KMS-11 (cell line): ENCODE measurements at regions not wholly inside any gene's neighbourhood (a gene's known extent, or its start where the extent isn't known, plus 50 kb on each side); places are given as distances from the start of the nearest gene placed in this dataset.

ENCODE experiments used
- H2AFZ ChIP-seq: fragments of 200-600 bp; sonication (generic); 2 replicates; pipeline ENCODE4 v1.6.1; 2016; ENCODE audit warnings: antibody characterized with exemption, mixed run types, low read depth
- H3K27ac ChIP-seq: fragments of 200-600 bp; sonication (generic); 2 replicates; pipeline ENCODE4 v1.6.1; 2016; ENCODE audit warnings: mild to moderate bottlenecking, mixed run types
- H3K27me3 ChIP-seq: fragments of 200-600 bp; sonication (generic); 2 replicates; pipeline ENCODE4 v1.6.1; 2017; ENCODE audit warnings: mild to moderate bottlenecking, low read depth, mixed run types, moderate library complexity; ENCODE audit not compliant: insufficient read depth
- H3K36me3 ChIP-seq: fragments of 200-600 bp; sonication (generic); 2 replicates; pipeline ENCODE4 v1.6.1; 2017; ENCODE audit warnings: mild to moderate bottlenecking, mixed run types; ENCODE audit not compliant: insufficient read depth
- H3K4me1 ChIP-seq: fragments of 200-600 bp; sonication (generic); 2 replicates; pipeline ENCODE4 v1.6.1; 2016; ENCODE audit warnings: mild to moderate bottlenecking, low read depth, mixed run types; ENCODE audit not compliant: poor library complexity, severe bottlenecking
- H3K4me2 ChIP-seq: fragments of 200-600 bp; sonication (generic); 2 replicates; pipeline ENCODE4 v1.7.0; 2016; ENCODE audit warnings: mild to moderate bottlenecking, mixed run types
- H3K4me3 ChIP-seq: fragments of 200-600 bp; sonication (generic); IDR thresholded peaks from 2 replicates; pipeline ENCODE4 v1.6.1; 2017; ENCODE audit warnings: low read depth, low read length, mixed read lengths; ENCODE audit not compliant: insufficient read depth
- H3K79me2 ChIP-seq: fragments of 200-600 bp; sonication (generic); 2 replicates; pipeline ENCODE4 v1.6.1; 2016; ENCODE audit warnings: low read depth, mixed run types; ENCODE audit not compliant: insufficient read depth
- H3K9ac ChIP-seq: fragments of 200-600 bp; sonication (generic); 2 replicates; pipeline ENCODE4 v1.6.1; 2016; ENCODE audit warnings: mild to moderate bottlenecking, mixed run types
- H4K20me1 ChIP-seq: fragments of 200-600 bp; sonication (generic); 2 replicates; pipeline ENCODE4 v1.6.1; 2016; ENCODE audit warnings: mild to moderate bottlenecking, mixed run types; ENCODE audit not compliant: insufficient read depth
- CTCF ChIP-seq: fragments of 200-600 bp; sonication (generic); conservative IDR thresholded peaks from 2 replicates; pipeline ENCODE4 v1.6.1; 2017; ENCODE audit warnings: low read depth, mild to moderate bottlenecking, antibody characterized with exemption, low read length, moderate library complexity, mixed read lengths

- no peak for TF ChIP-seq CTCF
- no peak overlapping the region for H3K27ac ChIP-seq
- H3K79me2 ChIP-seq = no peaks in the 10 kb centered on the region
- H2AFZ ChIP-seq = no peak overlapping the region
- H3K9ac ChIP-seq = no peak overlapping the region
- no peak overlapping the region for H3K4me2 ChIP-seq
- H3K4me1 ChIP-seq = peaks cover 16% of the 10 kb centered on the region
- no peaks in the 10 kb centered on the region for H3K27me3 ChIP-seq
- no peak overlapping the region for H3K4me3 ChIP-seq
- H3K36me3 ChIP-seq = no peaks in the 10 kb centered on the region
- no peaks in the 10 kb centered on the region for H4K20me1 ChIP-seq
Observed at GRCh38 chr13:44814161-44814560, 175.1 kb downstream of the NUFIP1 start.

GRCh38 chr13:44812818-44813217 is 176.5 kb downstream of the NUFIP1 start:
- peaks cover 16% of the 10 kb centered on the region for H3K4me1 ChIP-seq
- no peaks in the 10 kb centered on the region for H4K20me1 ChIP-seq

GRCh38 chr13:44810061-44810840 is 179.0 kb downstream of the NUFIP1 start:
- Histone ChIP-seq H3K9ac (no peak overlapping the region), H2AFZ (no peak overlapping the region), H3K27me3 (no peaks in the 10 kb centered on the region), H3K27ac (no peak overlapping the region), H3K36me3 (no peaks in the 10 kb centered on the region), H3K79me2 (no peaks in the 10 kb centered on the region), H3K4me3 (no peak overlapping the region), H4K20me1 (no peaks in the 10 kb centered on the region), H3K4me1 (peaks cover 2% of the 10 kb centered on the region), H3K4me2 (no peak overlapping the region)
- TF ChIP-seq CTCF = no peak

More at GRCh38 chr13:44812818-44813217, 176.5 kb downstream of the NUFIP1 start:
- H2AFZ ChIP-seq = no peak overlapping the region
- H3K4me2 ChIP-seq = no peak overlapping the region
- no peaks in the 10 kb centered on the region for H3K27me3 ChIP-seq
- H3K27ac ChIP-seq = no peak overlapping the region
- no peaks in the 10 kb centered on the region for H3K79me2 ChIP-seq
- no peaks in the 10 kb centered on the region for H3K36me3 ChIP-seq
- H3K4me3 ChIP-seq = no peak overlapping the region
- TF ChIP-seq CTCF = no peak
- no peak overlapping the region for H3K9ac ChIP-seq

GRCh38 chr13:44809190-44809589 is 180.1 kb downstream of the NUFIP1 start:
- Histone ChIP-seq H2AFZ (no peak overlapping the region), H3K4me1 (no peaks in the 10 kb centered on the region)
- no peak for TF ChIP-seq CTCF

More at GRCh38 chr13:44809190-44809589, 180.1 kb downstream of the NUFIP1 start:
- no peak overlapping the region for H3K4me3 ChIP-seq
- H3K27me3 ChIP-seq = no peaks in the 10 kb centered on the region
- H3K9ac ChIP-seq = no peak overlapping the region
- H3K79me2 ChIP-seq = no peaks in the 10 kb centered on the region
- no peak overlapping the region for H3K27ac ChIP-seq
- no peaks in the 10 kb centered on the region for H4K20me1 ChIP-seq
- H3K36me3 ChIP-seq = no peaks in the 10 kb centered on the region
- H3K4me2 ChIP-seq = no peak overlapping the region
